Loucy (cell line): ENCODE measurements at regions not wholly inside any gene's neighbourhood (a gene's known extent, or its start where the extent isn't known, plus 50 kb on each side); places are given as distances from the start of the nearest gene placed in this dataset.

Experiments used
- CTCF ChIP-seq: fragments of 200-600 bp; sonication (generic); conservative IDR thresholded peaks from 2 replicates; pipeline ENCODE4 v1.5.1; 2014; ENCODE audit warnings: mild to moderate bottlenecking, antibody characterized with exemption, low read length
- EZH2phosphoT487 ChIP-seq: fragments of 200-600 bp; IDR thresholded peaks from 2 replicates; pipeline ENCODE4 v1.6.1; 2018; ENCODE audit warnings: antibody characterized with exemption, mild to moderate bottlenecking, moderate library complexity, borderline replicate concordance

- TF ChIP-seq CTCF (no peak), EZH2phosphoT487 (no peak)
Observed at GRCh38 chr4:22045051-22045630, 96.6 kb upstream of the KCNIP4 start.
